HG03354 (cell line): ENCODE measurements at regions not wholly inside any gene's neighbourhood (a gene's known extent, or its start where the extent isn't known, plus 50 kb on each side); places are given as distances from the start of the nearest gene placed in this dataset.
"Not testable (repeated sequence)": the region's sequence is repeated elsewhere in the genome, so short reads cannot be mapped to it uniquely, and the experiment has no call there.

ENCODE experiments used
- ATAC-seq: cut with Tn5 transposase; IDR thresholded peaks from one replicate; pipeline ENCODE4 v1.9.1; 2021; ENCODE audit warnings: mild to moderate bottlenecking; ENCODE audit not compliant: unreplicated experiment, poor library complexity, severe bottlenecking

GRCh38 chr7:6986892-6987291 is 160.8 kb upstream of the CCZ1B start:
- not testable (repeated sequence) for ATAC-seq

DNA sequence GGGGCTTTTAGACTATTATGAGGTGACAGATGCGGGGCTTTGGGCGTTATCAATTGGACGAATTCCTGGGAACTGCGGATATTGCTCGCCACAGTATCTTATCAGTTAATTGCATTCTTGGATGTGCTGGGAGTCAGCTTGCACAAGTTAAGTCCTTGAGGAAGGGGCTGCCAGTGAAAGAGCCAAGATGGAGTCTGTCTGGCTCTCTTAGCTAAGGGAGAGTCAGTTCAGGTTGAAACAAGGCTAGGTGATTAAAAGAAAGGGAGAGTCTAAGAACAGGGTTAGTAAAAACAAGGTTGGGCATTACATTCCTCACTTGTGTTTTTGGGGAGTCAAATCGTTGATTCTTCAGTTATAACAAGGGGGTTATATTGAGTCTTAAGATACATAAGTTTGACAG is 162.5 kb upstream of the CCZ1B start:
- ATAC-seq = not testable (repeated sequence)

- not testable (repeated sequence) for ATAC-seq
Observed at GRCh38 chr7:6989968-6990367, 163.9 kb upstream of the CCZ1B start.

- ATAC-seq = not testable (repeated sequence)
Observed at GRCh38 chr7:6990426-6991152, 164.5 kb upstream of the CCZ1B start.

- ATAC-seq = not testable (repeated sequence)
Observed at GRCh38 chr7:6991169-6991611, 165.1 kb upstream of the CCZ1B start.

- not testable (repeated sequence) for ATAC-seq
Observed at GRCh38 chr7:6991686-6992085, 165.6 kb upstream of the CCZ1B start.

GRCh38 chr7:6992133-6992532 is 166.1 kb upstream of the CCZ1B start:
- not testable (repeated sequence) for ATAC-seq

DNA sequence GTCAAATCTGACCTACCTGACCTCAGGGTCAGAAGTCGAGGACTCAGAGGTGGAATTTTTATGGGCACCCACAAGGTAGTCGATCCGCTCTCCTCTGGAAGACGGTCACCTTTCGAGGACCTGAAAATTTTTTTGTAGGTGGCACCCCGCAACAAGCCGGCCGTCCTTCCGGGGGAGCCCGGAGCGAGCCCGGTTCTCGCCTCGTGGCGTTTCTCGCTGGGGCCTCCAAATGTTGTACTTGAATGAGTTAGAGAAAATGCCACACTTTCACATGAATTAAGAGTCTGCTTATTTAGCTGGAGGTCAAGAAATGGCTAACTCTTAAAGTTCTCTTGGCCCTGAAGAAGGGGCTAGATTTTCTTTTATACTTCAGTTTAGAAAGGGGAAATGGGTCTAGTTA is 169.0 kb upstream of the CCZ1B start:
- not testable (repeated sequence) for ATAC-seq

GRCh38 chr7:6995493-6996289 is 169.6 kb upstream of the CCZ1B start:
- ATAC-seq = not testable (repeated sequence)

GRCh38 chr7:6999067-6999666 is 173.1 kb upstream of the CCZ1B start:
- not testable (repeated sequence) for ATAC-seq

DNA sequence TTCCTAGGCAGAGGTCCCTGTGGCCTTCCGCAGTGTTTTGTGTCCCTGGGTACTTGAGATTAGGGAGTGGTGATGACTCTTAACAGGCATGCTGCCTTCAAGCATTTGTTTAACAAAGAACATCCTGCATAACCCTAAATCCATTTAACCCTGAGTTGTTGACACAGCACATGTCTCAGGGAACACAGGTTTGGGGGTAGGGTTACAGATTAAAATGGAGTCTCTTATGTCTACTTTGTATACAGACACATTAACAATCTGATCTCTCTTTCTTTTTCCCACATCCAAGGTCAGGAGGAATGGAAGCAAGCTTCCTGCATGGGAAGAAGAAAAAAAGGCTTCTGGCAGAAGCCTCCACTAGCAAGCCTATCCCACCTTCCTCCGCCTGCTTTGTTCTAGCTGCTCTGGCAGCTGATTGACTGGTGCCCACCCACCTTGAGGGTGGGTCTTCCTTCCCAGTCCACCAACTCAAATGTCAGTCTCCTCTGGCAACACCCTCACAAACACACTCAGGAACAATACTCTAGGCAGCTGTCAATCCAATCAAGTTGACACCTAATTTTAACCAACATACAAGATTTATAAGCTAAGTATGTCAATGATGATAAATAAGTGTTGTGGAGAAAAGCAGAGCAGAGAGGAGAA is 176.5 kb upstream of the CCZ1B start:
- ATAC-seq = no peak

- ATAC-seq = no peak
Observed at GRCh38 chr7:7005303-7005702, 177.0 kb upstream of the C1GALT1 start.

DNA sequence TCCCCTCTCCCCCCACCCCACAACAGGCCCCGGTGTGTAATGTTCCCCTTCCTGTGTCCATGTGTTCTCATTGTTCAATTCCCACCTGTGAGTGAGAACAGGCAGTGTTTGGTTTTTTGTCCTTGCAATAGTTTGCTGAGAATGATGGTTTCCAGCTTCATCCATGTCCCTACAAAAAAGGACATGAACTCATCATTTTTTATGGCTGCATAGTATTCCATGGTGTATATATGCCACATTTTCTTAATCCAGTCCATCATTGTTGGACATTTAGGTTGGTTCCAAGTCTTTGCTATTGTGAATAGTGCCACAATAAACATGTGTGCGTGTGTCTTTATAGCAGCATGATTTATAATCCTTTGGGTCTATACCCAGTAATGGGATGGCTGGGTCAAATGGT is 176.4 kb upstream of the C1GALT1 start:
- not testable (repeated sequence) for ATAC-seq

DNA sequence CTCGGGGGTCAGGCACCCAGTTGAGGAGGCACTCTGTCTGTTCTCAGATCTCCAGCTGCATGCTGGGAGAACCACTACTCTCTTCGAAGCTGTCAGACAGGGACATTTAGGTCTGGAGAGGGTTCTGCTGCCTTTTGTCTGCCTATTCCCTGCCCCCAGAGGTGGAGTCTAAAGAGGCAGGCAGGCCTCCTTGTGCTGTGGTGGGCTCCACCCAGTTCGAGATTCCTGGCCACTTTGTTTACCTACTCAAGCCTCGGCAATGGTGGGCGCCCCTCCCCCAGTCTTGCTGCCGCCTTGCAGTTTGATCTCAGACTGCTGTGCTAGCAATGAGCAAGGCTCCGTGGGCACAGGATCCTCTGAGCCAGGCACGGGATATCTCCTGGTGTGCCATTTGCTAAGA is 171.1 kb upstream of the C1GALT1 start:
- ATAC-seq = not testable (repeated sequence)

DNA sequence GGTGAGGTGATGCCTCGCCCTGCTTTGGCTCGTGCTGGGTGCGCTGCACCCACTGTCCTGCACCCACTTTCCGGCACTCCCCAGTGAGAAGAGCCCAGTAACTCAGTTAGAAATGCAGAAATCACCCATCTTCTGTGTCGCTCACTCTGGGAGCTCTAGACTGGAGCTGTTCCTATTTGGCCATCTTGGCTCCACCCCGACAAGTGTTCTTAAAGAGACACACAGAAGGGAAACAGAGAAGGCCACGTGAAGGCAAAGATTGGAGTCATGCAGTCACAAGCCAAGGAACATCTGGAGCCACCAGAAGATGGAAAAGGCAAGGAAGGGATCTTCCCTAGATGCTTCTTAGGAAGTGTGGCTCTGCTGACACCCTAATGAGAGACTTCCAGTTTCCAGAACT is 170.6 kb upstream of the C1GALT1 start:
- not testable (repeated sequence) for ATAC-seq

DNA sequence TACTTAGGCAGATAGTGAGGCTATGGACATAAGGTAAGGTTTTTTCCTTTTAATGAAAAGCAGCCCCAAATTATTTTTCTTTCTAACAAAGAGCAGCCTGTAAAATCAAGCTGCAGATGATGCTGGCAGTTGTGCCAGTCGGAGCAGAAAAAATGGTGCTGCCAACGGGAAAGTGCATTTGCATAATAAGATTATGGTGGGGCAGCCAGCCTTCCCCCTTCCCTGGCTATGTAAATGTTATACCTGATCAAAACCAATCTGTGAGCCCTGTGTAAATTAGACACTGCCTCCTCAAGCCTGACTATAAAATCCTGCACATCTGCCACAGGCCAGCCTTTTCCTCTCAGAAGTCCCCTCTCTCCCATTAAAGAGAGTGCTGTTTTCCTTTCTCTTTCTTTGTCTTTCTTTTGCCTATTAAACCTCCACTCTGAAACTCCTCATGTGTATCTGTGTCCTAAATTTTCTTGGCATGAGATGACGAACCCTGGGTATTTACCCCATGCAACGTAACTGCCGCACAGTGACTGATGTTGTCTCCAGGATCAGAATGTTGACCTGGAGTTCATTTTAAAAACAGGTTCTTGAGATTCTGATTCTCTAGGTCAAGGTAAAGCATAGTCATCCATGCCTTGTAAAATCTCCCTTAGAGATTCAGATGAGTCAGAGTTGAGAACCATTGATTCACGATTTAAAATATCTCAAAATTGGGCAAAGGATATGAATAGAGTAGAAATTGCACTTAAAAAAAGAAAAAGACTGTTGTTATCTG is 167.3 kb upstream of the C1GALT1 start:
- ATAC-seq = no peak

DNA sequence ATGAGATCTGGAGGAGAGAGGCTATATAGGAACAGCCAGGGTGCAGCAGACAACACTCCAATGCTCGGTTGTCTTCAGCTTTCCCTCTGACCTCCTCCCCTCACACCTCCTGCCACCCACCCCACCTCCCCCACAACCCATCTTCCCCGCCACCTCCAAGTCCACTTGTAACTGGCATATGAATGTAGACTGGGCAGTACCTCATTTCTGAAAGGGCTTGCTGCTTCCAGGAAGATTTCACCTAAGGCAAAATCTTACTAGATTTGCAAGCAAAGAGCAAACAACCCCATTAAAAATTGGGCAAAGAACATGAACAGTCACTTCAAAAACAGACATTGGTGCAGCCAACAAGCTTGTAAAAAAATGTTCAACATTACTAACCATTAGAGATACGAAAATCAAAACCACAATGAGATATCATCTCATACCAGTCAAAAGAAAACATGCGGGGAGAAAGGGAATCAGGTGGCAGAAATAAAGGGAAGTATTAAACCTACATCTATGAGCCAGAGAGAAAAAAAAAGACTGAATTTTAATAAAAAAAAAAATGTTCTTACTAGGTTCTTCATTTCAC is 164.6 kb upstream of the C1GALT1 start:
- no peak for ATAC-seq

- no peak for ATAC-seq
Observed at GRCh38 chr7:7018290-7018689, 164.1 kb upstream of the C1GALT1 start.

DNA sequence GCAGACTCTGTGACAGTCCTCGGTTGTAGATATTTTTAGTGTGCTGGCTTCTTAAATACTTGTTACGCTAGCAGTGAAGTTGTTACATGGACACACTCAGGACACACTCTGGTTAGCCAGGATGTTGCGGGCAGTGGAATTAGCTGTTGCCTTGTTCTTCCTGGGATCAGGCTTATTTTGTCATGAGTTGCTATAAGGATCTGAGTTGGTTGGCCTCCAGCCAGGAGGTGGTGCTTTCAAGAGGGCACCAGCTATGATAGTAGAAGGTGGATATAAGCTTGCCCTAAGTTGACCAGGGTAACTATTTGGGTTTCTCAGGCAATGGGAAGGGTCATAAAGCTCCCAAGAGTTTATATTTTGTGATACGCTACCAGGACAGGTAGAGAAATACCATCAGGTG is 150.1 kb upstream of the C1GALT1 start:
- ATAC-seq = no peak
